ENCODE measurements at regions not wholly inside any gene's neighbourhood (a gene's known extent, or its start where the extent isn't known, plus 50 kb on each side); places are given as distances from the start of the nearest gene placed in this dataset.

- Histone ChIP-seq H3K9ac (ENCODE audit: low read length) (no peak overlapping the region), H3K4me3 (ENCODE audit: low read length) (no peak overlapping the region), H3K36me3 (ENCODE audit: insufficient read depth, low read length) (no peaks in the 10 kb centered on the region), H3K9me3 (ENCODE audit: low read length) (no peaks in the 10 kb centered on the region), H3K4me2 (ENCODE audit: low read length) (no peak overlapping the region), H4K20me1 (ENCODE audit: insufficient read depth) (no peaks in the 10 kb centered on the region), H3K27me3 (ENCODE audit: insufficient read depth, low read depth, low read length) (no peaks in the 10 kb centered on the region), H3K9me2 (ENCODE audit: insufficient read depth, low read length) (no peaks in the 10 kb centered on the region), H2AFZ (ENCODE audit: low read depth, low read length) (no peak overlapping the region), H3K27ac (ENCODE audit: low read length) (no peak overlapping the region), H3F3A (ENCODE audit: insufficient read depth, low read length, poor library complexity, severe bottlenecking) (no peaks in the 10 kb centered on the region), H3K79me2 (replicated peaks; ENCODE audit: insufficient read depth, low read length) (no peaks in the 10 kb centered on the region)
- no peak for TF ChIP-seq EZH2 (IDR thresholded peaks at IDR 0.05; ENCODE audit: borderline replicate concordance, insufficient read depth, low read length, poor library complexity, severe bottlenecking)
- no peak for TF ChIP-seq REST (IDR thresholded peaks at IDR 0.05; ENCODE audit: borderline replicate concordance)
- no peak for TF ChIP-seq SMC3 (conservative IDR thresholded peaks at IDR 0.05; ENCODE audit: poor library complexity)
These were observed 121.8 kb upstream of the ADRA1D start for GRCh38 chr20:4370851-4371250.

DNA sequence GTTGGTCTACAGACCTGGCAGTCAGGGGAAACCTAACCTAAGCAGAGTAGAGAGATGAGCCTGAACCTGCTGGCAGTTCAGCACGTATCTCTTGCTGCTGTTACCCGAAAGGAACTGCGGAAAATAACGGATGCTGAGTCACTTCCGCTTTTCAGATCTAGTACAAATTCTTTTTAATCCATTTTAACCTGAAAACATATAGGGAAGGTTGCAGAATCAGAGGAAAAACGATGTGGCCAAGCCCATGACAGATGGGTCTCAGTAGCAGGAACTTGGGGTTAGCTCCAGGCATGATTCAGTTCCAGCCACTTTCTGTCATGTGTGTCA is 120.7 kb upstream of the ADRA1D start:
- no peak overlapping the region for H3K9ac ChIP-seq (ENCODE audit: low read length)
- H3K79me2 ChIP-seq (replicated peaks; ENCODE audit: insufficient read depth, low read length) = no peaks in the 10 kb centered on the region
- H3K27ac ChIP-seq (ENCODE audit: low read length) = no peak overlapping the region
- H3K27me3 ChIP-seq (ENCODE audit: insufficient read depth, low read depth, low read length) = no peaks in the 10 kb centered on the region
- H3K9me2 ChIP-seq (ENCODE audit: insufficient read depth, low read length) = no peaks in the 10 kb centered on the region
- no peak overlapping the region for H3K4me2 ChIP-seq (ENCODE audit: low read length)
- no peak overlapping the region for H3K4me3 ChIP-seq (ENCODE audit: low read length)
- no peaks in the 10 kb centered on the region for H3K9me3 ChIP-seq (ENCODE audit: low read length)
- no peak for TF ChIP-seq REST (IDR thresholded peaks at IDR 0.05; ENCODE audit: borderline replicate concordance)
- no peak for TF ChIP-seq TAF1 (IDR thresholded peaks at IDR 0.05; ENCODE audit: low read depth)
- no peak for TF ChIP-seq MXI1 (conservative IDR thresholded peaks at IDR 0.05; ENCODE audit: poor library complexity, severe bottlenecking)
- TF ChIP-seq, protein P1, sequence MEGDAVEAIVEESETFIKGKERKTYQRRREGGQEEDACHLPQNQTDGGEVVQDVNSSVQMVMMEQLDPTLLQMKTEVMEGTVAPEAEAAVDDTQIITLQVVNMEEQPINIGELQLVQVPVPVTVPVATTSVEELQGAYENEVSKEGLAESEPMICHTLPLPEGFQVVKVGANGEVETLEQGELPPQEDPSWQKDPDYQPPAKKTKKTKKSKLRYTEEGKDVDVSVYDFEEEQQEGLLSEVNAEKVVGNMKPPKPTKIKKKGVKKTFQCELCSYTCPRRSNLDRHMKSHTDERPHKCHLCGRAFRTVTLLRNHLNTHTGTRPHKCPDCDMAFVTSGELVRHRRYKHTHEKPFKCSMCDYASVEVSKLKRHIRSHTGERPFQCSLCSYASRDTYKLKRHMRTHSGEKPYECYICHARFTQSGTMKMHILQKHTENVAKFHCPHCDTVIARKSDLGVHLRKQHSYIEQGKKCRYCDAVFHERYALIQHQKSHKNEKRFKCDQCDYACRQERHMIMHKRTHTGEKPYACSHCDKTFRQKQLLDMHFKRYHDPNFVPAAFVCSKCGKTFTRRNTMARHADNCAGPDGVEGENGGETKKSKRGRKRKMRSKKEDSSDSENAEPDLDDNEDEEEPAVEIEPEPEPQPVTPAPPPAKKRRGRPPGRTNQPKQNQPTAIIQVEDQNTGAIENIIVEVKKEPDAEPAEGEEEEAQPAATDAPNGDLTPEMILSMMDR (IDR thresholded peaks at IDR 0.05; ENCODE audit: poor library complexity, severe bottlenecking) = no peak
- no peak for TF ChIP-seq RAD21 (conservative IDR thresholded peaks at IDR 0.05)
- H4K20me1 ChIP-seq (ENCODE audit: insufficient read depth) = no peaks in the 10 kb centered on the region
- no peak overlapping the region for H2AFZ ChIP-seq (ENCODE audit: low read depth, low read length)
- no peaks in the 10 kb centered on the region for H3F3A ChIP-seq (ENCODE audit: insufficient read depth, low read length, poor library complexity, severe bottlenecking)
- no peaks in the 10 kb centered on the region for H3K36me3 ChIP-seq (ENCODE audit: insufficient read depth, low read length)
